ENCODE measurements at regions not wholly inside any gene's neighbourhood (a gene's known extent, or its start where the extent isn't known, plus 50 kb on each side); places are given as distances from the start of the nearest gene placed in this dataset.

GRCh38 chr1:195045072-195045471 lies 1563.2 kb downstream of the KCNT2 start:
- Histone ChIP-seq H3K27me3 (ENCODE audit: insufficient read depth, poor library complexity, severe bottlenecking) (no peaks in the 10 kb centered on the region), H3K27ac (replicated peaks) (no peak overlapping the region), H3K4me3 (replicated peaks; ENCODE audit: insufficient read depth, low read length) (no peak overlapping the region)
- no peak for DNase-seq (ENCODE audit: low read depth in 1 of 2, low spot score in 1 of 2)
- no peak for TF ChIP-seq REST (IDR thresholded peaks at IDR 0.05; ENCODE audit: insufficient replicate concordance, low read depth)
- TF ChIP-seq CTCF (IDR thresholded peaks at IDR 0.05; ENCODE audit: insufficient read depth, low read length), result no peak
- TF ChIP-seq SPI1 (IDR thresholded peaks at IDR 0.05; ENCODE audit: borderline replicate concordance, low read depth), result no peak
- no peak for TF ChIP-seq GABPA (IDR thresholded peaks at IDR 0.05; ENCODE audit: low read depth)
- no peak for TF ChIP-seq POLR2AphosphoS5 (IDR thresholded peaks at IDR 0.05; ENCODE audit: low read depth)

DNA sequence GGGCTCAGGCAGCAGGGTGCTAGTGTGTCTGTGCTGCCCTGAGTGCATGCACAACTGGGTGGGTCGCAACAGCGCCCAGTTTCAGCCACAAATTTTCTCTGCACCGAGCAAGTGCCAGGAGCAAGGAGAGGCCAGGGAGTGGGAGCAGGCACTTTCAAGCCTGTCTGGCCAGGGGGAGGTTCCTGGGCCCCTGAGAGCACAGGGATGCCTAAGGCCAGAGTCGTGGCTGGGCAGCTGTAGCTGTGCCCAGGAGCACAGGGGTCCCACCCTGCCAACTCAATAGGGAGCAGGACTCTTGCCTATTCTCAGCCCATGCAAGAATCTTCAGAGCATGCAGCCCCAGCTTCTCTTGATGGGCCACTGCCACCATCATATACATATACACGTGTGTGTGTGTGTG lies 1577.4 kb downstream of the KCNT2 start:
- H3K27me3 ChIP-seq (ENCODE audit: insufficient read depth, poor library complexity, severe bottlenecking), result no peaks in the 10 kb centered on the region

GRCh38 chr1:195026792-195027191 lies 1581.4 kb downstream of the KCNT2 start:
- no peak for TF ChIP-seq POLR2AphosphoS5 (IDR thresholded peaks at IDR 0.05; ENCODE audit: low read depth)
- no peaks in the 10 kb centered on the region for H3K27me3 ChIP-seq (ENCODE audit: insufficient read depth, poor library complexity, severe bottlenecking)
- DNase-seq (ENCODE audit: low read depth in 1 of 2, low spot score in 1 of 2), result no peak

More for the DNA sequence above, 1577.4 kb downstream of the KCNT2 start:
- no peak for TF ChIP-seq REST (IDR thresholded peaks at IDR 0.05; ENCODE audit: insufficient replicate concordance, low read depth)
- TF ChIP-seq GABPA (IDR thresholded peaks at IDR 0.05; ENCODE audit: low read depth), result no peak
- no peak for TF ChIP-seq SPI1 (IDR thresholded peaks at IDR 0.05; ENCODE audit: borderline replicate concordance, low read depth)
- no peak overlapping the region for H3K4me3 ChIP-seq (replicated peaks; ENCODE audit: insufficient read depth, low read length)
- no peak overlapping the region for H3K27ac ChIP-seq (replicated peaks)
- DNase-seq (ENCODE audit: low read depth in 1 of 2, low spot score in 1 of 2), result no peak

DNA sequence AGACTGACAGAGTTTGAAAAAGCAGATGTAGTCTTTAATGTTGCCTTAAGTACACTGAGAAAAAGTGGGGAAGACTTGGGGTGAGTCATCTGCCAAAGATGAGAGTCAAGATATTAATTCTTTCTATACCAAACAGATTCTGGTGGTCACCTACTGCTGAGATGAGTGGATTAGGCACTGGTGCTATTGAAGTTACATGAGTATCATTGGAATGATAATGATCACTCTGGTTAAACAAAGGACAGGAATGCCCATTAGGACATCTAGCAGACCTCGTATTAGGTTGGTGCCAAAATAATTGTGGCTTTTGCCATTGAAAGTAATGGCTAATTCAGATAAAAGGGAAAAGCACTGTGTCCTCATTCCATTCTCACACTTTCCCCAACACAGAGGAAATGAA lies 1588.9 kb downstream of the KCNT2 start:
- TF ChIP-seq GABPA (IDR thresholded peaks at IDR 0.05; ENCODE audit: low read depth) (no peak), POLR2AphosphoS5 (IDR thresholded peaks at IDR 0.05; ENCODE audit: low read depth) (no peak), REST (IDR thresholded peaks at IDR 0.05; ENCODE audit: insufficient replicate concordance, low read depth) (no peak), SPI1 (IDR thresholded peaks at IDR 0.05; ENCODE audit: borderline replicate concordance, low read depth) (no peak), CTCF (IDR thresholded peaks at IDR 0.05; ENCODE audit: insufficient read depth, low read length) (no peak)
- no peak overlapping the region for H3K4me3 ChIP-seq (replicated peaks; ENCODE audit: insufficient read depth, low read length)
- H3K27ac ChIP-seq (replicated peaks), result no peak overlapping the region
- no peaks in the 10 kb centered on the region for H3K27me3 ChIP-seq (ENCODE audit: insufficient read depth, poor library complexity, severe bottlenecking)
- no peak for DNase-seq (ENCODE audit: low read depth in 1 of 2, low spot score in 1 of 2)

More at GRCh38 chr1:195026792-195027191, 1581.4 kb downstream of the KCNT2 start:
- Histone ChIP-seq H3K4me3 (replicated peaks; ENCODE audit: insufficient read depth, low read length) (no peak overlapping the region), H3K27ac (replicated peaks) (no peak overlapping the region)

All from HL-60 (cell line).